Activated naive CD4-positive, alpha-beta T cell treated with anti-CD3 and anti-CD28 coated beads, Interleukin-2, amount 10 ng/mL, durations not matched to agents 7 days and 5 days (primary cell): ENCODE measurements at regions not wholly inside any gene's neighbourhood (a gene's known extent, or its start where the extent isn't known, plus 50 kb on each side); places are given as distances from the start of the nearest gene placed in this dataset.

Source experiments
- CTCF ChIA-PET: fragments of 350-600 bp; sonication (Branson Sonifier 250); formaldehyde crosslinking; loops from one replicate; lab custom pipeline; 2021; ENCODE audit warnings: antibody characterized with exemption; lab: Charles Lee
- DNase-seq: peaks from one replicate; pipeline ENCODE4 v3.0.0-alpha.2; 2020
- H3K27ac Mint-ChIP-seq: one replicate; pipeline ENCODE4 v1.8.0; 2021; ENCODE audit warnings: mild to moderate bottlenecking, moderate library complexity, mixed read lengths
- H3K27me3 Mint-ChIP-seq: one replicate; pipeline ENCODE4 v1.8.0; 2021; ENCODE audit warnings: mild to moderate bottlenecking, mixed read lengths
- H3K36me3 Mint-ChIP-seq: one replicate; pipeline ENCODE4 v1.8.0; 2021; ENCODE audit warnings: mixed read lengths
- H3K4me1 Mint-ChIP-seq: one replicate; pipeline ENCODE4 v1.8.0; 2021; ENCODE audit warnings: mixed read lengths
- H3K4me3 Mint-ChIP-seq: one replicate; pipeline ENCODE4 v1.8.0; 2021; ENCODE audit warnings: mild to moderate bottlenecking, moderate library complexity, mixed read lengths
- H3K9me3 Mint-ChIP-seq: one replicate; pipeline ENCODE4 v1.8.0; 2021; ENCODE audit warnings: mixed read lengths

DNA sequence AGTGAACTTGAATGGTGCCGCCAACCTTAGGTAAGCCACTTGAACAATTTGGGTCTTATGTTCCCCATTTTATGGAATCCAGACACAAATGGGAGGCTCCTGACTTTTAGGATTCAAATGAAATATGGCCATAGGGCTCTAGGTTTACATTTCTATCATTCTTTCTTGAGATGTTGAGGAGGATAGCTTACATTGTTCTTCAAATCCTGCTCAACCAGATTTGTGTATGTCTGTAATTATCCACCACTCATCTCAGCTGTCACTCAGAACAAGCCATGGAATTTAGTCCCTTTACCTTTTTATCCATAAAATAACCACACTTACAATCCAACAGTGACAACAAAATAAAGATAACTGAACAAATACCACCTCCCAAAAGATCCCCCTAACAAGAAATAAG is 682.9 kb upstream of the PTBP2 start:
- Mint-ChIP-seq H3K4me1 (no peaks in the 10 kb centered on the region), H3K9me3 (no peaks in the 10 kb centered on the region), H3K4me3 (no peak overlapping the region), H3K27me3 (no peaks in the 10 kb centered on the region), H3K36me3 (no peaks in the 10 kb centered on the region), H3K27ac (no peak overlapping the region)
- DNase-seq = no peak
- CTCF ChIA-PET = no interaction called here

DNA sequence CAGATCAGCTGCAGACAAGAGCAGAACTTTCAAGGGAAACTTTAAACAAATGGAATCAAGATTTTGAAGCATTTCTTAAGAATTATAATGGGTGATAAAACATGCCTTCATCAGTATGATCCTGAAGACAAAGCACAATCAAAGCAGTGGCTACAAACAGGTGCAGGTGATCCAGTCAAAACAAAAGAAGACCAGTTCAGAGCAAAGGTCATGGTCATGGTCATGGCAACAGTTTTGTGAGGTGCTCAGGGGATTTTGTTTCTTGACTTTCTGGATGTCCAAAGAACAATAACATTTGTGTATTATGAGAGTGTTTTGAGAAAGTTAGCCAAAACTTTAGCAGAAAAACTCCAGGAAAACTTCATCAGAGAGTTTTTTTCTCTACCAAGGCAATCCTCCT is 681.7 kb upstream of the PTBP2 start:
- Mint-ChIP-seq H3K27ac (no peak overlapping the region), H3K4me3 (no peak overlapping the region), H3K36me3 (no peaks in the 10 kb centered on the region), H3K27me3 (no peaks in the 10 kb centered on the region), H3K4me1 (no peaks in the 10 kb centered on the region), H3K9me3 (peaks cover under 1% of the 10 kb centered on the region)
- CTCF ChIA-PET = no interaction called here
- no peak for DNase-seq

DNA sequence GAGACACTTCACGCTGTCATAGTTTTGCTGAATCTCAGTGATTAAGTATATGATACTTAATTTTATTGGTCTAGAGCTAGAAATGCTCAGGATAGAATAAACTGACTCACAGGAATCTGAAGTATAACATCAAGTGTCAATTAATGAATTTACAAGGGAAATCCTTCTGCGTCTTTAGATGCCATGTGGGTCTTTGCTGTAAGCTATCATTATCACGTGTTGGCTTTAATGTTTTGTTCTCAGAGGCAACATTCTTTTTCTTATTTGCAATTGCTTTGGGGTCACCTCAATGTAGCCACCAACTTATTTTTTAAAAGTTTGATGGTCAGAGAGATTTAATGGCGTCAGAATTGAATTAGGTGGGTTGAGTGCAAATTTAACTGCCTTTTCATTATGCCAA is 680.1 kb upstream of the PTBP2 start:
- Mint-ChIP-seq H3K36me3 (no peaks in the 10 kb centered on the region), H3K27ac (no peak overlapping the region), H3K27me3 (no peaks in the 10 kb centered on the region), H3K4me1 (no peaks in the 10 kb centered on the region), H3K9me3 (peaks cover 4% of the 10 kb centered on the region), H3K4me3 (no peak overlapping the region)
- no peak for DNase-seq
- CTCF ChIA-PET = no interaction called here

DNA sequence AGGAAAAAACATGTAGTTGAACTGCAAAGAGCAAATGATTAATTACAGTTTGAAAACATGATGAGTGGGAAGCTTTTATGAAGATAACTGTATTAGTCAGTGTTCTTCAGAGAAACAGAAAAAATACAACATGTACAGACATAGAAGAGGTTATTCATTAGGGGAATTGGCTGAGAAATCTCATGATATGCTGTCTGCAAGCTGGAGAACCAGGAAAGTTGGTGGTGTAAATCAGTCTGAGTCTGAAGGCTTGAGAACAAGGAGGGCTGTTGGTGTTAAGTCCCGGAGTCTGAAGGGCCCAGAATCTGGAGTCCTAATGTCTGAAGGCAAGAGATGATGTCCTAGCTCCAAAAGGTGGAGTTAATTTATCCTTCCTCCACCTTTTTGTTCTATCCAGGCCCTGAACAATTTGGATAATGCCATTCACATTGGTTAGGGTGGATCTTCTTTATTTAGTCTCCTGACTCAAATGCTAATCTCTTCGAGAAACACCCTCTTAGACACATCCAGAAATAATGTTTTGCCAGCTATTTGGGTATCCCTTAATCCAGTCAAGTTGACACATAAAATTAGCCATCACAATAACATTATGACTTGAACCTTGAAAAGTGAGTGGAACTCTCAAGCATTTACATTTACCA is 672.9 kb upstream of the PTBP2 start:
- peaks cover 4% of the 10 kb centered on the region for H3K9me3 Mint-ChIP-seq
- H3K27me3 Mint-ChIP-seq = no peaks in the 10 kb centered on the region
- H3K27ac Mint-ChIP-seq = no peak overlapping the region
- no peaks in the 10 kb centered on the region for H3K4me1 Mint-ChIP-seq
- DNase-seq = no peak
- CTCF ChIA-PET = no interaction called here
- H3K4me3 Mint-ChIP-seq = no peak overlapping the region
- no peaks in the 10 kb centered on the region for H3K36me3 Mint-ChIP-seq

DNA sequence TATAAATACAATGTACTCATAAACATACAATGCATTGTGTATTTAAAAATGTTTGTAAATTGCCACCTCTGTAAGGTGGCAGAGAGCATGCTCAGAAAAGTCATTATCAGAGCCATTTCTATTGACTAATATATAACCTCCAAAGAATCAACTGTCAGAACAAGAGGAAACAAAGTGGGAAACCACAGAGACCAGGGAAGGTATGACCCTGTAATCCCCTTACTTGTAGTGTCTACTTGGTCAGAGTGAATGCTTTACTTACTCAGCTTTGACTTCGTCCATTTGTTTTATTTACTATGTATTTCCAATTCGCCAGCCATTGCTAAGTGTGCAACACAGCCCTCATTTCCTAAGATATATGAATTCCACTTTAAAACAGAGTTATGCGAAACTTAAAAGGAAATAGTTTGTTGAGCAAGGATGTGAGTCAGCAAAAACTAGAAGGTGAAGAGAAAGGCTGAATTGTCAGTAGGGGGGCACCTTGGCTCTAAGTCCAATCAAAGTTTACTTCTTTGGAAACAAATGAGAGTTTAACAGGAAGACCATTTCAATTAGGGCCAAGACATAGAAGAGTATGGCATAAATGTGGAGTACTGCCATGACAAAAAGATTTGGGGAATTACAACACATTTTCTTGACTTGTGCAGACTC is 671.7 kb upstream of the PTBP2 start:
- no peak overlapping the region for H3K4me3 Mint-ChIP-seq
- no peak for DNase-seq
- no peak overlapping the region for H3K27ac Mint-ChIP-seq
- H3K36me3 Mint-ChIP-seq = no peaks in the 10 kb centered on the region
- CTCF ChIA-PET = no interaction called here
- H3K4me1 Mint-ChIP-seq = no peaks in the 10 kb centered on the region
- peaks cover 11% of the 10 kb centered on the region for H3K9me3 Mint-ChIP-seq
- H3K27me3 Mint-ChIP-seq = no peaks in the 10 kb centered on the region

DNA sequence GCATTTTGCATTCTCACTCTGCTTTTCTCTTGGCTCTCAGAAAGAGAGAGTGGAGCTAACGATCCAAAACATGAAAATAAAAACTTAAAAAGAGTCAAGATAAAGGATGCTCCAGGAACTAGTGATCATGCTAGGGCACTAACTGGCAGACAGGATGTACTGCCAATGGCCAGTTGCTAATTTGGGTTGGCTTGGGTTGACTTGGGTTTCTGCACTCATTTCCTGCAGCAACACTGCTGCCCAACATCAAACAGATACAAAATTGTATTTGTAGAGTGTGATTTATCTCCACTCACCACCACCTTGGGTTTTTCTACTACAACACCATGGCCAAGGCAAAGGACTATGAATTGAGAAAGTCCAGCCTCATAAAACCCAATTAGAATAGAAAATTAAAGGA is 662.3 kb upstream of the PTBP2 start:
- CTCF ChIA-PET = no interaction called here

DNA sequence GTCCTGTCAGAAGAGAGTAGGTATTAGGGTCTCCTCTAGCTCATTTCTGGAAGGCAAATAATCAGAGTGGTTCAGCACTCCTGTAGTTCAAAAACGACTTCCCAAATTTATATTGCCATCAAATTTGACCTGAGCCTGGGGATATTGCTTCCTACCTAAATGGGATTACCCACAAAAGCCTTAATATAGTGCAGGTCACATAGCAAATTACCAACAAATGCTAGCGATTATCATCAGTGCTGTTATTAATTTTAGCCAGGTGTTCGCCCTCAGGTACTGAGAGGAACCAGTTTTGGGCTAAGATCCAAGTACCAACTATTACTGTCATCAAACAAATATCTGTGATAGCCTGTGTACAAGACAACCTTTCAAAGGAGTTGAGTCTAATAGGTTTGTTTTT is 661.8 kb upstream of the PTBP2 start:
- H3K27me3 Mint-ChIP-seq = no peaks in the 10 kb centered on the region

More for the DNA sequence above, 662.3 kb upstream of the PTBP2 start:
- H3K9me3 Mint-ChIP-seq = peaks cover 9% of the 10 kb centered on the region
- no peak overlapping the region for H3K27ac Mint-ChIP-seq
- H3K4me3 Mint-ChIP-seq = no peak overlapping the region
- H3K4me1 Mint-ChIP-seq = no peaks in the 10 kb centered on the region
- no peaks in the 10 kb centered on the region for H3K27me3 Mint-ChIP-seq
- DNase-seq = no peak
- H3K36me3 Mint-ChIP-seq = no peaks in the 10 kb centered on the region

DNA sequence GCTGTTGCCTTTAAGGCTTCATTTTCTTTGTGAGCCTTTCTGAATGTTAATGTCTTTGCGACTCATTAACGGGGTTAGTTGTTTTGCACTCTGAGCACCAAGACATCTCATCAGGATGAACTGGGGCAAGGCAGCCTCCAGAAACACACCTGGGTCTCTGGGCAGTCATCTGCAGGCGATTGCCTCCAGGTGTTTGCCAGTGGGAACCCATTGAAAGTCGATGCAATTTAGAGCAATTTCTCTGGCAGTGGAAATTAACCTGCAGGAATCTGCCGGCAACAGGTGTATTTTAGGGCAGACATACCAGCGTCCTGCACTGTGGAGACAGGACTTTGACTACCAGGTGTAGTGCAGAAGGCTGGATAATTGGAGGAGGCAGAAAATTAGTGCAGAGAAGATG is 661.0 kb upstream of the PTBP2 start:
- peaks cover 3% of the 10 kb centered on the region for H3K9me3 Mint-ChIP-seq
- CTCF ChIA-PET = no interaction called here
- H3K27me3 Mint-ChIP-seq = no peaks in the 10 kb centered on the region
- no peak overlapping the region for H3K27ac Mint-ChIP-seq
- no peak for DNase-seq
- no peaks in the 10 kb centered on the region for H3K36me3 Mint-ChIP-seq
- H3K4me3 Mint-ChIP-seq = no peak overlapping the region
- H3K4me1 Mint-ChIP-seq = no peaks in the 10 kb centered on the region

More for the DNA sequence above, 661.8 kb upstream of the PTBP2 start:
- H3K4me1 Mint-ChIP-seq = no peaks in the 10 kb centered on the region
- H3K4me3 Mint-ChIP-seq = no peak overlapping the region
- H3K9me3 Mint-ChIP-seq = peaks cover 5% of the 10 kb centered on the region
- no peak overlapping the region for H3K27ac Mint-ChIP-seq
- no peak for DNase-seq
- CTCF ChIA-PET = no interaction called here
- no peaks in the 10 kb centered on the region for H3K36me3 Mint-ChIP-seq

DNA sequence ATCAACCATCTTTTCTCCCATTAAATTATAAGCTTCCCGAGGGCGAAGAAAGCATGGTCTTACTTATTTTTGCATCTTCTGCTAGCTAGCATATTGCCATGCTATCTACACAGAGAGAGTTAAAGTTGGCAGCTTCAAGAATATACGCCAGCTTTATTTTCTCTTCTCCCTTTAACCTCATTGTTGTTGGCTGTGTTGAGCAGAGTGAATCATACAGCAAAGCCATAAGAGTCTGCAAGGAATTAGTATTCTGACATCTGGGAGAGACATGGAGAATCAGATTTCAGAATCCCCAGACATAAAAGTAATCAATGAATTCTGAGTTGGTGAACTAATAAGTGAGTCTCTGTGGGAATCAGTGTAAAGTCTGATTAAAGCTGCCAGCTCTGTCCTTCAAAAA is 649.6 kb upstream of the PTBP2 start:
- Mint-ChIP-seq H3K27me3 (no peaks in the 10 kb centered on the region), H3K4me3 (no peak overlapping the region), H3K36me3 (no peaks in the 10 kb centered on the region), H3K4me1 (no peaks in the 10 kb centered on the region), H3K27ac (no peak overlapping the region), H3K9me3 (peaks cover 3% of the 10 kb centered on the region)
- no peak for DNase-seq
- CTCF ChIA-PET = no interaction called here

DNA sequence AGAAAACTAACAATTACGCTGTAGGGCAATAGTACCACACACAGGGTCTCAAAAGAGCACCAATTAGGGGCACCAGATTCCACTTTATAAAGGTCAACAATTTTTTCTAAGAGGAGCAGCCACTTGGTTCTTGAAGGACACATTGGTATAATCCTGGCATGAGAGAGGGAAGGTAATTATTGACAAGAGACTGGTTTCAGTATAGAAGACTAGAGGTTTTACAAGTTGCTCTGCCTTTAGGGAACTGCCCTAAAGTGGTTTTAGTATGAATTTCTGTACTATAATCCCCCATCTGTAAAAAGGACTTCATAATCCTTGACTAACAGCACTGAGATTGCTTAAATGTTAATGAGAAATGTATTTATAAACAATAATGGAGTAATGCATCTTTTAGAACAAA is 648.5 kb upstream of the PTBP2 start:
- no peaks in the 10 kb centered on the region for H3K27me3 Mint-ChIP-seq
- no peak for DNase-seq
- H3K9me3 Mint-ChIP-seq = peaks cover 3% of the 10 kb centered on the region
- H3K36me3 Mint-ChIP-seq = no peaks in the 10 kb centered on the region
- H3K4me3 Mint-ChIP-seq = no peak overlapping the region
- no peak overlapping the region for H3K27ac Mint-ChIP-seq
- CTCF ChIA-PET = no interaction called here
- no peaks in the 10 kb centered on the region for H3K4me1 Mint-ChIP-seq

DNA sequence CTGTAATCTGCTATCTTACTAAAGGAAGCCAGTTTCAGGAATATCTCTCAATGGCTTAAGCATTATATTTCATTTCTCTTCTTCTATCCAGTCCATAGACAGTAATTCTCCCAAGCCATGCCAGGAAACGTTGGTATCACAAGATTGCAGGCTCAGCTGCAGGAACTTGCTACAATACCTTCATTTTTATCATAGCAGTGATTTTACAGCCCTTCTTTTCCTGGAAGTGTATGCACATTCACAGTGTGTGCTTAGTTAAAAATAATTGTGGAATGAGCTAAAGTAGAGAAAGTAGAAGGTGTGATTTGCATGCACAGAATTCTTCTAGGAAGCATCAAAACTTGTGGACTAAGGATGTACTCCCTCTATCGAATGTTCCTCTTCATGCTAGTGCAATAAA is 647.2 kb upstream of the PTBP2 start:
- Mint-ChIP-seq H3K27me3 (no peaks in the 10 kb centered on the region), H3K27ac (no peak overlapping the region), H3K4me3 (no peak overlapping the region), H3K9me3 (peaks cover 5% of the 10 kb centered on the region), H3K36me3 (no peaks in the 10 kb centered on the region), H3K4me1 (no peaks in the 10 kb centered on the region)
- CTCF ChIA-PET = no interaction called here
- DNase-seq = no peak

DNA sequence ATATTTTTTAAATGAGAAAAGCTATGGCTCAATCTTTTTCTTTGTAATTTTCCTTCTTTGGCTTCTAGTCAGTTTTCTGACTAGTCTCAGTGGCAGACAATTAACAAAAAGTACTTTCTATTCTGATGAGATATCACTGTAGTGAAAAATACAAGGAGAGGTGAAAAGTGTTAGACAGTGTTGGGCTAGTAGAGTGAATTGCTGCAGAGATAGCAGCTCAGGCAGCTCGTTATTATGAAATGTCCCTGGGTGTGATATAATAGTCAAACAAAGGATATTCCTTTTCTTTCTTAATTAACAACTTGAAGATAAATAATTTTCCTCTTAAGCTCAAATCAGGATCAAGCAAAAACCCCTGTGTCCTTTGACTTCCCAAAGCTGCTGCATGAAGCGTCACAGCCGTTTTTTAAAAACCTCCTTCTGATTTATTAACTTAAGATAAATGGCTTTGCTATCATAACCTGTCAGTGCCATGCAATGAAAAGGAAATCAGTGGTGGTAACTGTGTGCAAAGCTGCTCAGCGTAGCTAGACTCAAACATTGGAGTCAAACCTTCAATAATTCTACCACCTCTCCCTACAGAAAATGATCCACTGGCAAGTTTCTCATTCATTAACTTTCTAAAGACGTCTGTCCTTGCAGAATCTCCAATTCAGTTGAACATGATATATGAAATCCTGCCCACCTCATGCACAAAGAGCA is 646.6 kb upstream of the PTBP2 start:
- no peaks in the 10 kb centered on the region for H3K36me3 Mint-ChIP-seq
- no peak overlapping the region for H3K27ac Mint-ChIP-seq
- H3K4me3 Mint-ChIP-seq = no peak overlapping the region
- CTCF ChIA-PET = no interaction called here
- H3K4me1 Mint-ChIP-seq = no peaks in the 10 kb centered on the region
- no peak for DNase-seq
- H3K9me3 Mint-ChIP-seq = peaks cover 5% of the 10 kb centered on the region
- no peaks in the 10 kb centered on the region for H3K27me3 Mint-ChIP-seq

DNA sequence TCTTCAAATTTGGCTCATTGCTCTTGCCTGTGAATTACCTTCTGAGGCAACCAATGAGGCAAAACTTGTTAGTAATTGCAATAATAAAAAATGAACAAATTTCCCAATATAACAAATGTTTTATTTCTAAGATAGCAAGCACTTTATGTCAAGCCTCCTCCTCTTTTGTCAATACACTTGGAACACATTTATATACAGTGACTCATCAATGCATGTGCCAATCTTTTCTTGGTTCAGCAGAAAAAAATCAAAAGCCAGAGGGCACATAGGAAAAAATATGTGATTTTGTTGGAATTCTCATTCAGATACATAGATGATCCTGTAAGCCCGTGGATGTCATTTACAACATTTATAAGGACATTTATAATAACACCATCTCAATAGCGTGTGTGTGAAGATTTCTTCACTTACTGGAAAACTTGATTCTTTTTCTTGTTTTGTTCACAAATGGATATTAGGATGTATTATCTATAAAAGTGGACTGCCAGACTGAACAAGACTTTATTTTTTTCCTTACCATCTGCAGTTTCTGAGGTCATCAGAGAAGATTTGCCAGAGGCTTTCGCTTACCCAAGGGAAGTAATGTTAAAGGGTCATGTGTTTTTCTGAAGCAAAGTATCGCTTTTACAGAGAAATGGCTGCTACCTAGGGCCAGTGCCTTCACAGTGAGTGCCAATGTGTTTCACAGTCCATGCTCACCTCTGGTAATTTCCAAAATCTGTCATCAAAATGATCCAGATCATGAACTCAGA is 645.7 kb upstream of the PTBP2 start:
- peaks cover 5% of the 10 kb centered on the region for H3K9me3 Mint-ChIP-seq
- no peak for DNase-seq
- no peaks in the 10 kb centered on the region for H3K27me3 Mint-ChIP-seq
- H3K36me3 Mint-ChIP-seq = no peaks in the 10 kb centered on the region
- H3K27ac Mint-ChIP-seq = no peak overlapping the region
- CTCF ChIA-PET = no interaction called here
- no peak overlapping the region for H3K4me3 Mint-ChIP-seq
- H3K4me1 Mint-ChIP-seq = no peaks in the 10 kb centered on the region

DNA sequence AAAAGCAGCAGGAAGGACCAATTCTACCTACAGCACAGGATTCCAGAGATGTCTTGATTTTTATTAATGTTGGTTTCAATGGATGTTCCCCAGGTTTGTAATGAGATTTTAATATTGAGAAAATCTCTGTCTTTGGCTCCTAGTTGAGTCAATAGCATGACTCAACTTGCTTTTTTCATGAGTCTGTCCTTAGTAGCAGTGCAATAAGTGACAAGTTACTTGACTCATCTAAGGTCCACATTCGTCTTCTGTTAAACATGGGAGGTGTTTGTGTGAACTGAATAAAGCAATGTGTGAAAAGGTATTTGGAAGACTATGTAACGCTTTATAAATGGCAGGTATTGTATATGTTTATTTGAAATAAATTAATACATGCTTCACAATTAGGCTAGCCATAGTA is 645.0 kb upstream of the PTBP2 start:
- Mint-ChIP-seq H3K27ac (no peak overlapping the region), H3K36me3 (no peaks in the 10 kb centered on the region), H3K27me3 (no peaks in the 10 kb centered on the region), H3K4me1 (no peaks in the 10 kb centered on the region), H3K4me3 (no peak overlapping the region), H3K9me3 (peaks cover 5% of the 10 kb centered on the region)
- DNase-seq = no peak
- CTCF ChIA-PET = no interaction called here
